PC-3 (cell line): ENCODE measurements at regions not wholly inside any gene's neighbourhood (a gene's known extent, or its start where the extent isn't known, plus 50 kb on each side); places are given as distances from the start of the nearest gene placed in this dataset.

Experiments
- ATAC-seq: fragments of 200-7000 bp; cut with Tn5 transposase; 2 replicates; pipeline ENCODE4 v1.9.1; 2020; ENCODE audit warnings: mild to moderate bottlenecking, moderate library complexity
- BruUV-seq: library from RNA; stranded (reverse); fragments of 400-500 nt; replicated peaks from 2 replicates; lab custom pipeline; 2021; lab: Mats Ljungman, UMichigan
- CTCF ChIA-PET: fragments of 300-600 bp; sonication (Branson Sonifier 250); formaldehyde crosslinking; loops from one replicate; lab custom pipeline; 2022; ENCODE audit warnings: antibody characterized with exemption; lab: Charles Lee
- POLR2A ChIA-PET: fragments of 300-600 bp; sonication (Branson Sonifier 250); formaldehyde crosslinking; loops from one replicate; lab custom pipeline; 2022; ENCODE audit warnings: antibody characterized with exemption; ENCODE audit not compliant: unreplicated experiment; lab: Charles Lee
- DNase-seq: peaks from one replicate; pipeline ENCODE4 v3.0.0-alpha.2; 2015
- H2AFZ ChIP-seq: fragments of 300-600 bp; sonication (generic); 2 replicates; pipeline ENCODE4 v1.6.0; 2016; ENCODE audit warnings: antibody characterized with exemption, low read length
- H3F3A ChIP-seq: fragments of 300-600 bp; sonication (generic); one replicate; pipeline ENCODE4 v1.6.0; 2017; ENCODE audit warnings: antibody characterized with exemption, low read length, control low read depth, mild to moderate bottlenecking; ENCODE audit not compliant: unreplicated experiment
- H3K27ac ChIP-seq: fragments of 300-600 bp; sonication (generic); 2 replicates; pipeline ENCODE4 v1.5.1; 2016; ENCODE audit warnings: mild to moderate bottlenecking, low read length
- H3K27me3 ChIP-seq: fragments of 300-600 bp; sonication (generic); 2 replicates; pipeline ENCODE4 v1.6.1; 2016; ENCODE audit warnings: low read length, mixed read lengths
- H3K36me3 ChIP-seq: fragments of 300-600 bp; sonication (generic); 2 replicates; pipeline ENCODE4 v1.6.1; 2016; ENCODE audit warnings: low read depth, mixed run types, low read length, mixed read lengths
- H3K4me1 ChIP-seq: fragments of 300-600 bp; sonication (generic); 2 replicates; pipeline ENCODE4 v1.5.1; 2016; ENCODE audit warnings: low read length; ENCODE audit not compliant: insufficient read depth
- H3K4me2 ChIP-seq: fragments of 300-600 bp; sonication (generic); 2 replicates; pipeline ENCODE4 v1.6.0; 2016; ENCODE audit warnings: low read length
- H3K4me3 ChIP-seq: fragments of 300-600 bp; sonication (generic); 2 replicates; pipeline ENCODE4 v1.5.1; 2016; ENCODE audit warnings: mild to moderate bottlenecking, low read length, mixed read lengths
- H3K79me2 ChIP-seq: fragments of 300-600 bp; sonication (generic); 2 replicates; pipeline ENCODE4 v1.6.1; 2017; ENCODE audit warnings: low read length, mixed read lengths
- H3K9ac ChIP-seq: fragments of 300-600 bp; sonication (generic); 2 replicates; pipeline ENCODE4 v1.6.0; 2016; ENCODE audit warnings: mild to moderate bottlenecking, low read length
- H3K9me2 ChIP-seq: fragments of 300-600 bp; sonication (generic); replicated peaks from 2 replicates; pipeline ENCODE4 v1.6.1; 2016; ENCODE audit warnings: mixed run types, low read length, mixed read lengths
- H3K9me3 ChIP-seq: fragments of 300-600 bp; sonication (generic); 2 replicates; pipeline ENCODE4 v1.6.1; 2016; ENCODE audit warnings: low read length, mixed read lengths
- H4K20me1 ChIP-seq: fragments of 300-600 bp; sonication (generic); 2 replicates; pipeline ENCODE4 v1.6.1; 2016; ENCODE audit warnings: low read length, mixed read lengths
- EZH2 ChIP-seq: fragments of 300-600 bp; sonication (generic); IDR thresholded peaks from one replicate; pipeline ENCODE4 v1.6.1; 2017; ENCODE audit warnings: antibody characterized with exemption, mild to moderate bottlenecking, low read length; ENCODE audit not compliant: unreplicated experiment
- EZH2phosphoT487 ChIP-seq: fragments of 300-600 bp; sonication (generic); IDR thresholded peaks from 2 replicates; pipeline ENCODE4 v1.6.1; 2018; ENCODE audit warnings: mild to moderate bottlenecking, antibody characterized with exemption, low read length, borderline replicate concordance
- intact Hi-C: fragments of 100-400 bp; cut with micrococcal nuclease; formaldehyde crosslinking; loops from 2 replicates; pipeline ENCODE4 v1.9.0; 2023
- TF ChIP-seq, protein P1 (sequence below): fragments of 300-600 bp; sonication (generic); conservative IDR thresholded peaks from 2 replicates; pipeline ENCODE4 v1.5.1; 2017; ENCODE audit warnings: antibody characterized with exemption, low read depth, mild to moderate bottlenecking, low read length

DNA sequence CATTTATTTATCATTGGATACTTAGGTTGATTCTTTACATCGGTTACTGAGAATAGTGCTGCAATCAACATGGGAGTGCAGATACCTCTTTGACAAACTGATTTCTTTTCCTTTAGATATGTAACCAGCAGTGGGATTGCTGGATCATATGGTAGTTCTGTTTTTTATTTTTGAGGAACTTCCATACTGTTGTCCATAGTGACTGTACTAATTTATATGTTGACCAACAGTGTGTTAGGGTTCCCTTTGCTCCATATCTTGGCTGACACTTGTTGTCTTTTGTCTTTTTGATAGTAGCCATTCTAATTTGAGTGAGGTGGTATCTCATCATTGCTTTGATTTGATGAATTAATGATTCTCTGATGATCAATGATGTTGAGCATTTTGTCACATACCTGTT lies 137.3 kb upstream of the PITX1 start:
- no peak for DNase-seq
- H3K4me1 ChIP-seq = no peaks in the 10 kb centered on the region
- H4K20me1 ChIP-seq = no peaks in the 10 kb centered on the region
- H3K9ac ChIP-seq = no peak overlapping the region
- no peaks in the 10 kb centered on the region for H3K9me3 ChIP-seq
- no peak overlapping the region for H3K27ac ChIP-seq
- TF ChIP-seq EZH2phosphoT487 (no peak), EZH2 (no peak)
- TF ChIP-seq, protein P1, sequence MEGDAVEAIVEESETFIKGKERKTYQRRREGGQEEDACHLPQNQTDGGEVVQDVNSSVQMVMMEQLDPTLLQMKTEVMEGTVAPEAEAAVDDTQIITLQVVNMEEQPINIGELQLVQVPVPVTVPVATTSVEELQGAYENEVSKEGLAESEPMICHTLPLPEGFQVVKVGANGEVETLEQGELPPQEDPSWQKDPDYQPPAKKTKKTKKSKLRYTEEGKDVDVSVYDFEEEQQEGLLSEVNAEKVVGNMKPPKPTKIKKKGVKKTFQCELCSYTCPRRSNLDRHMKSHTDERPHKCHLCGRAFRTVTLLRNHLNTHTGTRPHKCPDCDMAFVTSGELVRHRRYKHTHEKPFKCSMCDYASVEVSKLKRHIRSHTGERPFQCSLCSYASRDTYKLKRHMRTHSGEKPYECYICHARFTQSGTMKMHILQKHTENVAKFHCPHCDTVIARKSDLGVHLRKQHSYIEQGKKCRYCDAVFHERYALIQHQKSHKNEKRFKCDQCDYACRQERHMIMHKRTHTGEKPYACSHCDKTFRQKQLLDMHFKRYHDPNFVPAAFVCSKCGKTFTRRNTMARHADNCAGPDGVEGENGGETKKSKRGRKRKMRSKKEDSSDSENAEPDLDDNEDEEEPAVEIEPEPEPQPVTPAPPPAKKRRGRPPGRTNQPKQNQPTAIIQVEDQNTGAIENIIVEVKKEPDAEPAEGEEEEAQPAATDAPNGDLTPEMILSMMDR = no peak
- H3F3A ChIP-seq = no peaks in the 10 kb centered on the region
- ChIA-PET POLR2A (no interaction called here), CTCF (no interaction called here)
- no peak overlapping the region for H2AFZ ChIP-seq
- no peak overlapping the region for H3K4me3 ChIP-seq
- H3K9me2 ChIP-seq = no peaks in the 10 kb centered on the region
- H3K27me3 ChIP-seq = no peaks in the 10 kb centered on the region
- H3K36me3 ChIP-seq = no peaks in the 10 kb centered on the region
- H3K79me2 ChIP-seq = no peaks in the 10 kb centered on the region
- no peak for ATAC-seq
- intact Hi-C loops = no loop called here
- no TSS peak for BruUV-seq
- H3K4me2 ChIP-seq = no peak overlapping the region

DNA sequence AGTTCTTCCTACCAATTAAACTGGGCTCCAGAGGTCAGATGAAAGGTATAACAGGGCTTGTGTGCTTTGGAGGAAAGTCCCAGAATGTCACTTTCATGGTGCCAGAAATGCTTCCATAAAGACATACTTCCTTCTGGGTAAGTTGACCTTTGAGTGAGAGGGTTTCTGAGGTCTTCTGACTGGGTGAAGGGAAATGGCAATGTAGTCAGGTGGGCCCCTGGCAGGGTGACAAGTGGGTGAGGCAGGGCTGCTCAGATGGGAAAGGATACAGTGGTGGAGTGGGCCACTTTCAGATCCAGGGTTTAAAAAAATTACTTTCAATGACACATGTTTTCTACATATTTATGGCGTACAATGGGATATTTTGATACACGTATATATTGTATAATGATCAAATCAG lies 136.5 kb upstream of the PITX1 start:
- intact Hi-C loops = no loop called here
- Histone ChIP-seq H2AFZ (no peak overlapping the region), H3K27ac (no peak overlapping the region), H3K9me3 (no peaks in the 10 kb centered on the region), H4K20me1 (no peaks in the 10 kb centered on the region), H3K4me3 (no peak overlapping the region), H3K79me2 (no peaks in the 10 kb centered on the region), H3K9me2 (no peaks in the 10 kb centered on the region), H3K36me3 (no peaks in the 10 kb centered on the region), H3K4me1 (no peaks in the 10 kb centered on the region), H3K4me2 (no peak overlapping the region), H3K9ac (no peak overlapping the region), H3F3A (no peaks in the 10 kb centered on the region), H3K27me3 (no peaks in the 10 kb centered on the region)
- TF ChIP-seq EZH2 = no peak
- TF ChIP-seq, protein P1 = no peak
- ATAC-seq (no peak), DNase-seq (no peak)
- POLR2A ChIA-PET = interaction anchor here (0.6 kb wide), 1 partner anchor 33 kb away, joined by 4 read pairs; no protein-coding TSS in a partner anchor
- BruUV-seq = no TSS peak
- CTCF ChIA-PET = no interaction called here

DNA sequence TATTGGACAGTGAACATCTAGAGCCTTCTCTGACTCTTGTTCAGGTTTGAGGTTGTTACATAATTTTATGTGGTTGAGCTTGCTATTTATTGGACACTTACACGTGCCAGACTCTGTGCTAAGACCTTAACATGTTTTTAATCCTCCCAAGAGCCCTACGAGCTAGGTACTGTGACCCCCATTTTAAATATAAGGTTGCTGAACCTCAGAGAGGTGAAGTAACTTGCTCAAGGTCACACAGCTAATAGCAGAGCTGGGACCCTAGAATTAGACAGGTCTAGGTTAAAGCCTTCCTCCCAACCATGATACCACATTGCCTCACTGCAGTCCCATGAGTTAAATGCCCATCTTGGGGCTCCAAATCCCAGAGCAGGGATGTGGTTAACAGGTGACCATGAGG lies 135.7 kb upstream of the PITX1 start:
- no peak for ATAC-seq
- DNase-seq = no peak
- BruUV-seq = no TSS peak
- intact Hi-C loops = no loop called here
- TF ChIP-seq EZH2 = no peak
- TF ChIP-seq, protein P1 = no peak
- H3K27ac ChIP-seq = no peak overlapping the region
- no peak overlapping the region for H3K4me3 ChIP-seq
- no peak overlapping the region for H3K4me2 ChIP-seq
- no peaks in the 10 kb centered on the region for H3K36me3 ChIP-seq
- POLR2A ChIA-PET = no interaction called here
- no peaks in the 10 kb centered on the region for H4K20me1 ChIP-seq
- no peaks in the 10 kb centered on the region for H3K9me3 ChIP-seq
- H3F3A ChIP-seq = no peaks in the 10 kb centered on the region
- no peak overlapping the region for H3K9ac ChIP-seq
- H3K9me2 ChIP-seq = no peaks in the 10 kb centered on the region
- H2AFZ ChIP-seq = no peak overlapping the region
- no peaks in the 10 kb centered on the region for H3K27me3 ChIP-seq
- H3K79me2 ChIP-seq = no peaks in the 10 kb centered on the region
- no peaks in the 10 kb centered on the region for H3K4me1 ChIP-seq
- CTCF ChIA-PET = no interaction called here
